Stomach (tissue), 4 donors: ENCODE measurements at regions not wholly inside any gene's neighbourhood (a gene's known extent, or its start where the extent isn't known, plus 50 kb on each side); places are given as distances from the start of the nearest gene placed in this dataset.

Experiments
- CTCF ChIP-seq, 7 experiments: fragments of 450-650 bp in 4 of 7; fragments of 200-600 bp in 3 of 7; sonication (generic) in 3 of 7; IDR thresholded peaks; one replicate each; pipeline ENCODE4 v1.5.1; 2016 to 2019; ENCODE audit warnings: antibody characterized with exemption in 7 of 7, control low read depth in 2 of 7, mild to moderate bottlenecking in 1 of 7
- POLR2A ChIP-seq, 4 donors: fragments of 450-650 bp; IDR thresholded peaks; one replicate each; pipeline ENCODE4 v1.6.1; 2016; ENCODE audit warnings: antibody characterized with exemption in 4 of 4, control low read depth in 2 of 4, mild to moderate bottlenecking in 1 of 4, moderate library complexity in 1 of 4

- TF ChIP-seq CTCF (IDR thresholded peaks at IDR 0.05) (no peak), POLR2A (IDR thresholded peaks at IDR 0.05) (no peak)
Observed at GRCh38 chr5:82971901-82972300, 105.3 kb downstream of the TMEM167A start.
